ENCODE measurements at regions not wholly inside any gene's neighbourhood (a gene's known extent, or its start where the extent isn't known, plus 50 kb on each side); places are given as distances from the start of the nearest gene placed in this dataset.

DNA sequence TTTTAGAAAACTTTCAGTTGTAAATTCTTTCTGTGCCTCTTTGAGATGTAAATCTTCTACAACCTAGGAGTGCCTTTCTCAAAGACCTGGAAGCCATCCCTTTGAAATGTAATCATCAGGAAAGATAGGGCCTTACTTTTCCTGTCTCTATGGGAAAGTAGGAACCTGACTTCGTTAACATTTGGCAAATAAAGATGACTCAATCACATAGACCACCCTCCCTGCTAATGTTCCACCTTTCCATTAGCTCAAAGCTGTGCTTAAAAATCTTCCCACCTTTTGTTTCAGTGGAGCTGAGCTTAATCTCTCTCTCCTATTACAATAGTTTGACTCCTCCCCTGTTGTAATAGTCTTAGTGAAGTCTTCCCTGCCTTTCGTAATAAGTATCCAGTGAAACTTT lies 247.7 kb downstream of the OLFM4 start:
- peak; percentile 45 for DNase-seq (ENCODE audit: low spot score)

DNA sequence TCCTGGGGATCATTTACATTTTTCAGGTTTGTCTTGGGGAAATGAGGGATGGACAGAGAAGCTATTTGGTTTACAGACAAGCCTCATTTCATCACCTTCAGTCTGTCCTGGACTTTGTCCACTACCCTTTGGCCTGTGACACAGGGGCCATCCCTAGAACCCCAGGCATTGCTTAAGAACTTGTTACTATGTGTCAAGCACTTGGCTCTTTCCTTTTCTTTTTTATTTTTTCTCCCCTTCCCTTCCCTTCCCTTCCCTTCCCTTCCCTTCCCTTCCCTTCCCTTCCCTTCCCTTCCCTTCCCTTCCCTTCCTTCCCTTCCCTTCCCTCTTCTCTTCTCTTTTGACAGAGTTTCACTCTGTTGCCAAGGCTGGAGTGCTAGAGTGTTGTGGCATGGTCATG lies 253.1 kb downstream of the OLFM4 start:
- DNase-seq (ENCODE audit: low spot score) = no peak

DNA sequence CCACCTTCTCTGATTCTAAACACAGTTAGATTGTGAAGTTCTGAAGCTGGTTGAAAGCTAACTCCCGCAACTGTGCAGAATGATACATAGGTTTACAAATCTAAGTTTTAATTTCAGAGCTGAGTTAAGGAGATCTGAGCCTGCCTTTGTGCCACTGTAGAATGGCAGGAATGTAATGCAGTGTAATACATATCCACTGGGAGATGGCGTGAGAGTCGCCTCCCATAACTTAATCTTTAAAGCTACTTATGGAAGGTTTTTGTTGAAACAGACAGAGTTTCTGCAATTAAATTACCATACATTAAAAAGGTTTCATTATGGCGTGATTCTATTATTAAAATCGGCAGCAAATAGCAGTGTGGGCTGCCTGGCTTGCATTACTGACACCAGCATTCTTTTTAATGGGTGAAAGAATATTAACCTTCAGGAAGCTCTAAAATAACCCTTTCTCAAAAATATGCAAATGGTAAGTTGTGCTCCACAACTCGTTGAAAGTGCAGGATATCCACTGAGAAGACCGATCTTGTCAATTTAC lies 257.4 kb downstream of the OLFM4 start:
- DNase-seq (ENCODE audit: low spot score) = no peak

DNA sequence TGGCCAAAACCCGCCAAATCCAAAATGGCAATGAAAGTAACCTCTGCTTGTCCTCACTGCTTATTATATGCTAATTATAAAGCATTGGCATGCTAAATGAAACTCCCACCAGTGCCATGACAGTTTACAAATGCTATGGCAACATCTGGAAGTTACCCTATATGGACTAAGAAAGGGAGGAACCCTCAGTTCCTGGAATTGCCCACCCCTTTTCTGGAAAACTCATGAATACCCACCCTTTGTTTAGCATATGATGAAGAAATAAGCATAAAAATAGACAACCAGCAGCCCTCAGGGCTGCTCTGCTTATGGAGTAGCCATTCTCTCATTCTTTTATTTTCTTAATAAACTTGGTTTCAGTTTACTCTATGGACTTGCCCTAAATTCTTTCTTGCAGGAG lies 269.8 kb downstream of the OLFM4 start:
- DNase-seq (ENCODE audit: low spot score) = no peak

DNA sequence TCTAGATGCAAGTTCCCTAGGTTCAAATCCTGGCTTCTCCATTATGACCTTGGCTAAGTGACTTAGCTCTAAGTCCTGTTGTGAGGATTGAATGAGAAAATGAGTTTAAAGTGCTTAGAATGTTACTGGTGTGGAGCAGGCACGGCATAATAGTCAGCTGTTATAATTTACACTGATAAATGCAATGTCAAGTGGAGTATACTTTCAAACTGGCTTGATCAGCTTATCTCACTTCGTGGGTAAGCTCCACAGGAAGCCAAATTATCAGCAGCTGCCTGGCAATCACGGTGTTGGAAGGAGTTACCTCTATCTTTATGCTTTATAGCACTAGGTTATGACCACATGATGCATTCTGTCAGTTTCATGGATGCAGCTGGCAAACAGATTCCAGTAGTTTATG lies 272.8 kb downstream of the OLFM4 start:
- no peak for DNase-seq (ENCODE audit: low spot score)

DNA sequence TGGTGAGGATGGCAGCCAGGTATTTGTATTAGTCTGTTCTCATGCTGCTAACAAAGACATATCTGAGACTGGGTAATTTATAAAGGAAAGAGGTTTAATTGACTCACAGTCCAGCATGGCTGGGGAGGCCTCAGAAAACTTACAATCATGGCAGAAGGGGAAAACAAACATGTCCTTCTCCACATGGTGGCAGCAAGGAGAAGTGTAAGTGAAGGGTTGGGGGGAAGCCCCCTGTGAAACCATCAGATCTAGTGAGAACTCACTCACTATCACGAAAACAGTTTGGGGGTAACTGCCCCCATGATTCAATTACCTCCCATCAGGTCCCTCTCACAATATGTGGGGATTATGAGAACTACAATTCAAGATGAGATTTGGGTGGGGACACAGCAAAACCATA lies 276.8 kb downstream of the OLFM4 start:
- DNase-seq (ENCODE audit: low spot score) = peak; percentile 17

DNA sequence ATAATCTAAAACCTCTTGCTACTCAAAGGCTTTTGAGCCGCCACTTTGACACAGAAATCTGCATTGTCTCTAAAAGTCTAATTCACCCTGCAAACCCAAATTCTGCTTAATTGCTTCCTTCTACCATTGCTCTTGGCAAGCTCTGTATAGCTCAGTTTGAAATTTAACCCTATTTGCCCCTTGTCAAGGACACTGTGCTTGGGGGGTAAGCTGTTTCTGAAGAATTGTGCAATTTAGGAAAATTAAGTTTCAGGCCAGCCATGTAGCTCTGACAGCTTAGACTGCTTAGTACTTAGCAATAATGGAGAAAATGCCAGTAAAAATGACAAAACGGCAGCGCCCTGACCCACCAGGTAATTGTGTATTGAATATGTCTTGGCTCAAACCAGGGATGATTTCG lies 282.2 kb downstream of the OLFM4 start:
- no peak for DNase-seq (ENCODE audit: low spot score)

DNA sequence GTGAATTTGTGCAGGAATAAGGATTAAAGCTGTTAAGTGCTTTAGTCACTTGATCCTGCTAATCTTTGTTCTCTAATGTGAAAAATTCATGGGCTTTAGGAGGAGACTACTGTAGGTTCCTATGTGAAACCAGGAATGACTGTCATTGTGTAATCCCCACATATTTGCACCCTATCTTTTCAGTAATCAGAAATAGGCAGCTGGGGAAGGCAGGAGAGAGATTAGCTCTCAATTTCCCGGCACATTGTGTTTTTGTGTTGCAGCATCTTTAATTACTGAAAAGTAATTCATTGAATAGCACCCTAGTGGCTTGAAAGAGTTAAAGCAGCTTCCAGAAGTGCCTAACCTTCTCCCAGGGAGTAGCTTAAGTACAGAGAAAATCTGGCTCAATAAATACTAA lies 282.9 kb downstream of the OLFM4 start:
- DNase-seq (ENCODE audit: low spot score) = no peak

DNA sequence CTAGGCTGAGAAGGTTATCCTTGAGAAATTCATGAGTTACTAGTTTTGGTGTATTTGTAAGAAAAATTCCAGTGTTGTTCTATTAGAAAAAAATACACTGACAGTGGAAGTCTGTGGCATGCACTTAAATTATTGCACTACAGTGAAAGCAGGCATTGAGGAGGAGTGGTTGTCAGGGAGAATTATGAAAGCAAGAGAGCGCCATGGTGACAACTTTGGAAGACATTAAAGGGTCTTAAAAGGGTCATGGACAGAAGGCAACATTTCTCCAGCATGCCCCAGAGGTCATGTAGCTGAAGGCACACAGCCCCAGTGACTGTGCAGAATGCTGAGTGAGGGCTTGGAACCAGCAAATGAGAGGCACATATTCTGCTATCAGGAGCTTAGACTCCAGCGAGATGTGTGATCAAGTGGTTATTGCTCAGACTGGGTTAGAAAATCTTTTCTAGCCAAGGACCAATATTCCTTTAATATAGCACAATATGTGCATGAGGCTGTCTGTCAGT lies 292.7 kb downstream of the OLFM4 start:
- no peak for DNase-seq (ENCODE audit: low spot score)

DNA sequence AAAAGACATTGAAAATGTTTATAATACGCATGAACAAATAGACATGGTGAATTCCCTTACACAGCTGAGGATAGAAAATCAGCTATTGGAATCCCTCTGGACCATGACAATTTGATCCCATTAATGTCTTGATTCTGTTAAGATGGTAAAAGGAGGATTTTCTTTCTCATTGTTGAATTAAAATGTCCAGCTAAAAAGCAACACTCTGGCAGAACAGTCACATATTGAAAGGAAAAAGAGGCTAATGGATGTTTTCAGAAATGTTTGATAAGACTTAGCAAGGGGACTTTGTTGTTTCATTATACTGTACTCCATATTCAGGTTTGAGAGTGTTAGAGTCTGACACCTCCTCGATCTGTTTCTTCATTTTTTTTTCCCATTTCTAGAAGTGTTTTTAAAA lies 296.0 kb downstream of the OLFM4 start:
- no peak for DNase-seq (ENCODE audit: low spot score)

DNA sequence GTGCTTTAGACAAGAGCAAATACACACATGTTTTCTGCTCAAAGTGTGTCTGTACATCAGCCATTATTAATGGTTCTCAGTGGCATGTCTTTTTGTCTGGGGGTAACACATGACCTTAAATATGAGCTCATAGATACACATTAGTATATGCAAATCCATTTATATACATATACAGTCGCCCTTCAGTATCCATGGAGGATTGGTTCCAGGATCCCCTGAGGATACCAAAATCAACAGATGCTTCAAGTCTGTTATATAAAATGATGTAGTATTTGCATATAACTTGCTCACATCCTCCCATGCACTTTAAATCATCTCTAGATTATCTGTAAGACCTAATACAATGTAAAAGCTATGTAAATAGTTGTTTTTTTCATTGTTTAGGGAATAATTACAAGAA lies 298.1 kb downstream of the OLFM4 start:
- no peak for DNase-seq (ENCODE audit: low spot score)

DNA sequence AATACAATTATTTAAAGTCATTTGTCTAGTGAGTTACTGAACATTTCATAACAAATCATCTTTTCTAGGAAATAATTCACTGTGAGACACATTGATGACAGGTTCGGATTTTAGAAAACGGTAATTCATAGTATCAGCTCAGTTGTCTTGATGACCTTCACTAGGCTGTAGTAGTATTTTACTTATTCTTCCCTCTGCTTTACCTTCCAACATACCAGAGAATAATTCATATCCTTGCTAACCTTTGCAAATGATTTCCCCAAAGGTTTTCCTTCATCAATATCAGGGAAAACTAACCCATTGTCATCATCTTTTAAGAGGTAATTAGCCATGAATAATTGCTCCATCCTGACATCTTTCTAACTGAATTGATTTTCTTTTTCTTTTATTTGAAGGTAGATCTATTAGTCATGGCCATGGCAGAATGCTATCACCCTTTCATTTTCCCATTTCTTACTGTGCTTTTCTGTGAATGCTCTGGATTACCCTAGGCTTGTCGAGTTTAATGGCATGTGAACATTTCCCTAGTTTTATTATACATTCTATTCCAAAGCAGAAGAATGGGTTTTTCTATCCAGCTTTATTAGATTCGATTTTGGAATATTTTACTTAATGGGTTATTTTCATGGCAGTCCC lies 299.2 kb downstream of the OLFM4 start:
- no peak for DNase-seq (ENCODE audit: low spot score)

DNA sequence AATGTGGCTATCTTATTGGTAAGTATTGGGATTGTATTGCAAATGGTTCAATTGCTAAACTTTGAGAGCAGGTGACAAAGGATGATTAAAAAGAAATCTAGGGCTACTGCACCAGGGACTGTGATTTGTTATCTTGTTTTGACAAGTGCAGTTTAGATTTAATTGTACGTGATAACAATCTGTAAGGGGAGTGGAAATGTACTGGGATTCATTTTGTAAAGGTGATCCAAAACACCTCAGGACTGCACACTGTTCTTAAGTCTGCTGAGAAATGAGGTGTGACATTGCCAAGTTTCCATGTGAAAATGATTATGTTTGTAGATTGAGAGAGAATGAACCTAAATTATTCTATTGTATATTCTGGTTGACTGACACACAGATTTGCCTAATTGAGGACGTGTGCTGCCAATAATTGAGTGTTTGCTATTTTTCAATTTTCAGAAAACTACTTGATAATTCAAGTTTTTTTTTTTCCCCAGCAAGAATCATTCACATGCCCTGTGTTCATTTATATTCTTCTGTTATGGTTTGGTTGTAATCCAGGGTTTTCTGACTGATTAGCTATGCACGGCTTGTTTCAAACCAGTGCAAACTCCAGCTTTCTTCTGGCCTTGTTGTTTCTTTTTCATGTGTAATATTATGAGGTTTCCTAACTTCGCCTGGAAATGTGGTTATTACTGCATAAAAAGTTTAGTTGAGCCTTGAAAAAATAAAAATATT lies 308.0 kb downstream of the OLFM4 start:
- no peak for DNase-seq (ENCODE audit: low spot score)

DNA sequence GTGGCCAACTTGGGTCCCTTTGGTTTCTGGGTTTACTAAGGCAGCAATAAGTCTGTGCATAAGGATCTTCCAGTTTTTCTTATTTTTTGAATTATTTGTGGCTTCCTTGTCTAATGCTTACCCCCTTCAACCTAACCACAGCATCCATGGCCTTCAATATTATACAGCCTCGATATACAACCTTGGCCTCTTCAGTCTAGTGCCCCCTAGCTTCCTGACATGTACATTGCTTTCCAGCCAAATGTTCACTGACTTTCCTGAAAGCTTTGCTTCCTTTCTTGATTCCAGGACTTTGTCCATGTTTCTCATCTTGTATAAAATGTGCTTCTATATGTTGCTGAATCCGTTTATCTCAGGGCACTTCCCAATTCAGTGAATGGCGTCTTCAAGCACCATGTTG lies 310.1 kb downstream of the OLFM4 start:
- DNase-seq (ENCODE audit: low spot score) = no peak

DNA sequence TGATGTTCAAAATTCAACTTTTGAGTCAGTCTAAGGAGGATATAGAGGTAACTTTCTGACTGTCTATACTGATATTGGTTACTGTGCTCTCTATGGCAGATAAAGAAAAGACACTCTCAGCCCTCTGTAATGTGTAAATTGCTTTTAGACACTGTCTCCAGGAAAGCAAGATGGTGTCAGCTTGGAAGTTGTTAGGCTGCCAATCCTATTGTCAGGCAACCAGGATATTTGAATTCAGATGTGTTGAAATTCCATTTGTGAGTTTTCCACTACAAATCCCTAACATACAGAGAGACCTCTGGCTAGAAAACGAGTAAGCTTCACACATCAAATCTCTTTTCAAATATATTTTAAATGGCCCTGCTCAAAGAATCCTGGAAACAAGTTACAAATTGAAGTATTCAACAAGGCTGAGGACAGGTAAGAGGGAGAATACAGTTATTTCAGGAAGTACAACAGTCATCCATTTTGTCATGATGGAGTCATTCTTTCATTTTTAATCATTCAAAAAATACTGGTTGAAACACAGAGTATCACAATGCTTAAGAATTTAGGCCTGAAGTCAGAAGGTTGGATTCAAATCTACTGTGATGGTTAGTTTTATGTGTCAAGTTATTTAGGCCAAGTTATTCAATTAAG lies 312.0 kb downstream of the OLFM4 start:
- DNase-seq (ENCODE audit: low spot score) = no peak

DNA sequence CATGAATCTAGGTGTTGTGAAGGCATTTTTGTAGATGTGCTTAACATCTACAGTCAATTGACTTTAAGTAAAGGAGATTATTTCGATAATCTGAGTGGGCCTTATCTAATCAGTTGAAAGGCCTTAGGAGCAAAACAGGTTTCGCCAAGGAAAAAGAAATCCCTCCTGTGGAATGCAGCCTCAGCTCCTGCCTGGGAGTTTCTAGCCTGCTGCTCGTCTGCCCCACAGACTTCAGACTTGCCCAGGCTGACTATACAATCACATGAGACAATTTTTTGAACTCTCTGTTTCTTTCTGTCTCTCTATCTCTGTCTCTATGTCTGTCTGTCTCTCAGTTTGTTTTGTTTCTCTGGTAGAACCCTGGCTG lies 312.5 kb downstream of the OLFM4 start:
- no peak for DNase-seq (ENCODE audit: low spot score)

DNA sequence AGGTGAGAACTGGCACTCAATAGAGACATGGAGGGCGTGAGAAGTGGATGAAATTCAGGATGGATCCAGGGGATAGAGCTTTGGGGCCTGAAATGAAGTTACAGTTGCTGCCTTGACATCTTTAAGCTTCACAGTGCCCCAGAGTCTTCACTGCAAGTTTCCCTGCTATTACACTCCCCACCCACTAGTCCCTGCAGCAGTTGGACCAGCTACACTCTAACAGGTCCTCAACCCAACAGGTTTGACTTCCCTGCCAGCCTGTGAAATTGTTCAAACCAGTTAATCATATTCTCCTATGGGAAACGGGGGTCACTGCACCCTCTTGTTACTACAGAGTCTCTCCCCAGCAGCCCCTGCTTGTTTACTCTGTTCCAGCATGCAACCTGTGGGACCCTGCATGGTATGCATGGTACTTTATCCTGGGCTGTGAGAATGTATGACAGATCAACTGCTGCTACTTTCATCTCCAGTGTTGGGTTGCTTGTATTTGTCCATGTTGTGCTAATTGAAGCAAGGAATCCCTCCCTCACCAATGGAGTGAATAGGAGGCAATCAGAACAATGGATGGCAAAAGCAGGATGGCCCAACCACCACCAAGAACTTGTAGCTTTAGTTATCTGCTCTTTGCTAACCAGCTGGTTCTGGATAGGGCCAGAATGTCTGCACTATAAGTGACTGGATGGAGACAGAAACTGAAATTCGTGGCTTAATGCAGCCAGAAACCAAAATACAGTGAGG lies 314.2 kb downstream of the OLFM4 start:
- peak; percentile 7 for DNase-seq (ENCODE audit: low spot score)

DNA sequence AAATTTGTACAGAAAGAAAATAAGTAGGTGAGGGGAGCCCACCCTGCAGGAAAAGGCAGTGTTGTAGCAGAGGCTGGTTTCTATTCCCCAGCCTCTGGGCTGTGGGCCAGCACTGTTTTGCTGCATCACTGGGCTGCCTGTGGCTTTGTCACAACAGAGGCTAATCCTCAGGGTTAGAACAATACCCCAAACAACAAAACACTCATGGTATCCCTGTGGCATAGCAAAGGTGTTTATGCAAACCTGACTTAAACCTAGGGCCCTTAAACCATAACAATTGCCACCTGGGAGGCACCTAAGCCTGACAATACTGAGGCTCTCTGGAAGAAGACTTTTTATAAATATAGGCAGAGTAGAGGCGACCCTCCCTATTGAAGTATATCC lies 314.7 kb downstream of the OLFM4 start:
- DNase-seq (ENCODE audit: low spot score) = peak; percentile 62

DNA sequence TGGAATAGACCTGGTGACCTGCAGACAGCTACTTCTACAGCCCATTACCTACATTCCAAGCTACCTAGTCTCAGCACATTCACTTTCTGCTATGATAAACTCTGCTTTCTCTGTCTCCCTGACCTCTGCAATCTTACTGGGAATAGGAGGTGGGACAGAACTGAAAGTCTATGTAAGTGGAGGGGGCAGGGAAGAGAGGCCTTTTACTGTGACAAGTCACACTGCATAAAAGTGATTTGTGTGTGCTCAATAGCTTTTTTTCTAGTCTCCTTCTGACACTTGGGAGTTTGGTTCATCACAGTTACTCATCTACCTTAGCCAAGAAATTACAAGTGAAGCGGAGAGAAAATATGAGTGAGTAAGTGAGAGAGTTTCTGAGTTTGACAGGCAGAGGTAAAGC lies 322.4 kb downstream of the OLFM4 start:
- DNase-seq (ENCODE audit: low spot score) = no peak

DNA sequence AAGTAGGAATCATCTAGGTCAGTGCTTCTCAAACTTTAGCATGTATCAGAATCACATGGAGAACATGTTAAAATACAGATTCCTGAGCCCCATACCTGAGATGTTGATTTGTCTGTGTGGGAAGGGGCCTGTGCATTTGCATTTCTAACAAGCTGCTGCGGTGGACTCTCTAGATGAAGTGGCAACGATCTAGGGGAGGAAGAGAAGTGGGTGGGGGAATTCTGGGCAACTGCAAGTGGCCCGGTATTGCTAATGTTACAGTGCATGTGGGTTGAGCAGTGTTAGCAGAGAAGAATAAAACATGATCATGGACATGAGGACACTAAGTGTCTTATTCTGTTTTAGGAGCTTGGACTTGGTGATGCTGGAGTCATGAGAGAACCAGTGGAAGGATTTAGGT lies 329.0 kb downstream of the OLFM4 start:
- DNase-seq (ENCODE audit: low spot score) = no peak

DNA sequence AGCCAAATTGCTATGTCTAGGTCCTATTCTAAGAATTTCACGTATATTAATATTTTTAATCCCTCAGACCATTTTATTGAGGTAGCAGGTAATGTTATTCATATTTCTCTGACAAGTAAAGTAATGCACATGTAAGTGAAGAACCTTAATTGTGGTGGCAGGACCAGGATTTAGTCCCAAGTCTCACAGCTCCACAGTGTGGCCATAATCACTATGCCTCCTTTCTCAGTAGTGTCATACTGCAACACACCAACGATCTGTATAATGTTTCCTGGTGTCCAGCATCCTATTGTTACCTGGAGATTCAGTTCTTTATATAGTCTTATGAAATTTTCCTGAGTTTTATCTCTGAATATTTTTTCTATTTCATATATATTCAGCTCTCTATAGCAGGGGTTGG lies 340.3 kb downstream of the OLFM4 start:
- no peak for DNase-seq (ENCODE audit: low spot score)

DNA sequence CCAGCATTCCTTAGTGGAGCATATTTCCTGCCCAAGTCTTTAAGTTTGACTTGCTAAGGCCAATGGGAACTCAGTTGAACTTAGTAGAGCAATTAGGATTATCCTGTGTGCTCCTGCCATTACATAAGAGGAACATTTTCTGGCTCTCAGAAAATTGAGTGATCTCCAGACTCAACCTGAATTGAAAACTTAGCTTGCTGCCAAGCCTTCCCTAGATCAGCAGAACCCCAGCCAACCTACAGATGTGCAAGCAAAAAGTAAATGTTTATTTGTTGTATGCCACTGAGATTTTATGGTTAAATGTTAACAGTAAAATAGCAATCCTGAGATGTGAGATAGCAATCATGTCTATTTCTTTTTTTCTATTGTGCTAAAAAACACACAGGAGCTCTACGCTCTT lies 350.9 kb downstream of the OLFM4 start:
- DNase-seq (ENCODE audit: low spot score) = no peak

DNA sequence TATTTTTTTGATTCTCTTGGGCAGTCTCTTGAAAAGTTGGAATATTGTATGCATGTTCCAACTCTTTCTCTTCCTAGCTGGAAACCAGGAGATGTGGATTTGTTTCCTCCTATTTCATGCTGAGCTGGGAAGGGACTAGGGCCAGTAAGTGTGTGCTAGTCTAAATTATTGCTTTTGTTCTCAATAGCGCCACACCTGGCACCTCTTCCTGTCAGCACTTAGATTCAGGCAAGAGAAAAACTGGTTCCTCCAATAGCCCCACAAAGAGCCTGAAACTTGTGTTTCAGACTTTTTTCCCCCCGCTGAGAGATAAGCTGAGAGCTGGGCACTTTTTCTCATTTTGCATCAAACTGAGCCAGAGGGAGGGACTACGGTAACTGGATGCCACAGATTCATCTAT lies 353.4 kb downstream of the OLFM4 start:
- peak; percentile 34 for DNase-seq (ENCODE audit: low spot score)

Data from iPS-NIHi11 (cell line).